ENCODE measurements at regions not wholly inside any gene's neighbourhood (a gene's known extent, or its start where the extent isn't known, plus 50 kb on each side); places are given as distances from the start of the nearest gene placed in this dataset.
"Not testable (repeated sequence)": the region's sequence is repeated elsewhere in the genome, so short reads cannot be mapped to it uniquely, and the experiment has no call there.

DNA sequence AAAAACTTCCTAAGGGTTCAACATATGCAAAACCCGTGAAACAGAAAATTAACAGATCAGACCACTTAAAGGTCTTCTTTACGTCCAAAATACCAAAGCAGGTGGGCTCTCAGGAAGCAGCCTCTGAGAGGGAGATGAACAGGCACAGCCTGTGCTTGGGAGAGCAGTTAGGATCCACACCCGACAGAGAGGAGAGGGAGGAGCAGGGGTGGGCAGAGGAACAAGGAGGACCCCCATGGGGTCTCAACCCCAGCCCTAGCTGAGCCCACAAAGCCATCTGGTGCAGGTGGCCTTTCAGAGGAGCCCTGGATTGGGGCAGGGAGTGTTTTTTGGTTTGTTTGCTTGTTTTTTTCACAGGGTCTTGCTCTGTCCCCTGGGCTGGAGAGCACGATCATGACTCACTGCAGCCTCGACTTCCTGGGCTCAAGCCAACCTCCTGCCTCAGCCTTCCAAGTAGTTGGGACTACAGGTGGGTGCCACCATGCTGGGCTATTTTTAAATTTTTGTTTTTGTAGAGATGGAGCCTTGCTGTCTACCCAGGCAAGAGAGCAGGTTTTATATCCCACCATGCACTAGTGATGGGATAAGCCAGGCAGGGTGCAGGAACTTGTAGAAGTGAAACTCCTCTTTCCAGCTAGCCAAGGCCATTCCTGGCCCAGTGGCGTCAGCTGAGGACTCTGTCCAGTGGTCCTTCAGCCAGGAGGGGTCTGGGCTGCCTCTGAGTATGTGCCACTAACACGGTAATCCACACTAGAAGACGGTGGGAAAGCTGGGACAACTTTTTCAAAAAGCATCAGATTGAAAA is 154.1 kb upstream of the HDAC4 start:
- DNase-seq (ENCODE audit: low read depth): no peak

DNA sequence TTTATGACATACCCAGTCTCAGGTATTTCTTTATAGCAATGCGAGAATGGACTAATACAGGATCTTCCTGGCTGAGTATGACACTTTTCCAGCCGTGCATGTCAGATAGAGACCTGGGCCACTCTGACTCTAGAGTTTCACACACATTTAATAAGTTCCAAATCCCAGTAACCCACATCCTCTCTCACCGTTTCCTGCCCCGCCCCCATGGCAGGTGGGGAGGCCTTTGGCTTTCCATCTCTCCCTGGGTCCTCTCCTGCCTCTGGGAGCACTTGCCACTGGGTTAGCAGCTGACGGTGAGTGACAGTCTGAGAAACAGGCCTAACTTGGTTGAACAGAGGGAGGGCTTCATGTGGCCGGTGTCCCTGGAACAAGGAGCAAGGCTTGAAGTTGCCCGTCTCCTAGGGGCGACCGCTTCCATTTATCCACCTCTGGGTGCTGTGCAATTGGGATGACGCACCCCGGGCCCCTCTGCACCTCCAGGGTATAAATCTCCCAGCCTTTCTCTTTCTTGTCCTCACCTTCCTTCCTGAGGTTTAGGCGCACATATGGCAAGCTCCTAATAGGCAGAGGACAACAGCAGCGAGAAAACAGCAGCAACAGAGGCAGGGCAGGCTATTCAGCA is 152.7 kb upstream of the HDAC4 start:
- no peak for DNase-seq (ENCODE audit: low read depth)

DNA sequence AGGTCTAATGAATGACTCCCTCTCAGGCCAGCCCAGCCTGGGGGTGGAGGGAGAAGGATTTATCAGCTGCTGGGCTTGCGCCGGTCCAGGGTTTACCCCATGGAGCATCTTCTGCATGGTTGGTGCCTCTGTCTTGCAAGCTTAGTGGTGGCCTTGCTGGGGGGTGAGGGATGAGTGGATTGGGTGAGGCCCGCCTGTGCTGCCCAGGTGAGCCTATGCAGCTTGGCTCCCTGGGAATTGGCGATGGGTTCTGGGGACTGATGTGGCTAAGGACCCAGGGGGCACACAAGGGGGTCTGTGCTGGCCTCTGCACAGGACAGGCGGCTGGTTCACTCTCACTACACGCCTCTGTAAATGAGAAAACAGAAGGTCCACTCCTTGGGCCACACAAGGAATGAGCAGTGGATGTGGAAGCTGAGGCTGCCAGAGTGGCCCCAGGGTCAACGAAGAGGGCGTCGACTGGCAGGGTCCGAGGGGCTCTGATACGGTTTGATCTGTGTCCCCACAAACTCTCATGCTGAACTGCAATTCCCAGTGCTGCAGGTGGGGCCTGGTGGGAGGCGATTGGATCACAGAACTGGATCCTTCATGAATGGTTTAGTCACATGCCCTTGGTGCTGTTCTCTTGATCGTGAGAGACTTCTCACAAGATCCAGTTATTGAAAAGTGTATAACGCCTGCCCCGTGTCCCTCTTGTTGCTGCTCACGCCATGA is 151.6 kb upstream of the HDAC4 start:
- DNase-seq (ENCODE audit: low read depth): no peak

DNA sequence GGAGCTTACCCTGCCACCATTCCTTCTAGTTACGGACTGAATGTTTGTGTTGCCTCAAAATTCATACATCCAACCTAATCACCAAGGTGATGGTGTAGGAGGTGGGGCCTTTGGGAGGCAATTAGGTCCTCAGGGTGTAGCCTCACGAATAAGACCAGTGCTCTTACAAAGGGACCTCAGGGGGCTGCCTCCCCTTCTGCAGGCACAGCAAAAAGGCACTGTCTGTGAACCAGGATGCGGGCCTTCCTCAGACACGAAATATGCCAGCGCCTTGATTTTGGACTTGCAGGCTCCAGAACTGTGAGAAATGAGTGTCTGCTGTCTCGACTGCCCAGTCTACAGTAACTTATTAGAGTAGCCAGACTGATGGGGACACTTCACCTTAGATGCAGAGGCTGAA is 150.4 kb upstream of the HDAC4 start:
- no peak for DNase-seq (ENCODE audit: low read depth)

DNA sequence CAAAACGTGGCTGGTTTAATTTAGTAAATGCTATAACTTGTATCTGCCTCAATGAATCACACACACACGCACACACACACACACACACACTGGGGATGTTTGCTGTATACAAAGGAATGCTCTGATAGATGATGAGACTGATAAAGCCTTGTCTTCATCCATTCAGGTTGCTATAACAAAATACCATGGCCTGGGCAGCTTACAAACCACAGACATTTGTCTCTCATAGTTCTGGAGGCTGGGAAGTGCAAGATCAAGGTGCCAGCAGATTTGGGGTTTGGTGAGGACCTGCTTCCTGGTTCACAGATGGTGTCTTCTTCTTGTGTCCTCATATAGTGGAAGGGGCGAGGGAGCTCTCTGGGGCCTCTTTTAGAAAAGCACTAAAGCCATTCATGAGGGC is 149.5 kb upstream of the HDAC4 start:
- no peak for DNase-seq (ENCODE audit: low read depth)

DNA sequence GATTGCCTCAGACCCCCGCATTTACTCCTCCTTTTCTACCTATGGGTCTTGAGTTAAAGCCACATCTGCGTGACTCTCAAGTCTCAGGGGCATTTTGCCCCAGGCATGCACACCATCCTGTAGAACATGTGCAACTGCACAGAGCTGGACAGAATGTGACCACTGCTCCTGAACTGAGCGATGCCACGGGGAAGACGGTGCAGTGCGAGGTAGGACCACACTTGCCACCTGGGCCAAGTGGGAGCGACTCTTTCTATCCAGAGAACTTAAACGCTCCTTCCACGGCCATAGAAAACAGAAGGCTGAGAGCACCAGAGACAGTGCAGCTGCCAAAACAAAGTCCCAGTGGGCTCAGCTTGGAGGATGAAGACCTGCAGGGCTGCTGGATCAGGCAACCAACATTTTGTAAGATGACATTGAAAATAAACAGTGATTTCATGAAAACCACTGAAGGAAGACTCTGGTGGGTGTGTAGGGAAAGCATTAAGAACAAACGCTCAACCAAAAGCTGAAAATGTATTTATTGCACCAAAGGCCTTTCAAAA is 149.0 kb upstream of the HDAC4 start:
- DNase-seq (ENCODE audit: low read depth): no peak

DNA sequence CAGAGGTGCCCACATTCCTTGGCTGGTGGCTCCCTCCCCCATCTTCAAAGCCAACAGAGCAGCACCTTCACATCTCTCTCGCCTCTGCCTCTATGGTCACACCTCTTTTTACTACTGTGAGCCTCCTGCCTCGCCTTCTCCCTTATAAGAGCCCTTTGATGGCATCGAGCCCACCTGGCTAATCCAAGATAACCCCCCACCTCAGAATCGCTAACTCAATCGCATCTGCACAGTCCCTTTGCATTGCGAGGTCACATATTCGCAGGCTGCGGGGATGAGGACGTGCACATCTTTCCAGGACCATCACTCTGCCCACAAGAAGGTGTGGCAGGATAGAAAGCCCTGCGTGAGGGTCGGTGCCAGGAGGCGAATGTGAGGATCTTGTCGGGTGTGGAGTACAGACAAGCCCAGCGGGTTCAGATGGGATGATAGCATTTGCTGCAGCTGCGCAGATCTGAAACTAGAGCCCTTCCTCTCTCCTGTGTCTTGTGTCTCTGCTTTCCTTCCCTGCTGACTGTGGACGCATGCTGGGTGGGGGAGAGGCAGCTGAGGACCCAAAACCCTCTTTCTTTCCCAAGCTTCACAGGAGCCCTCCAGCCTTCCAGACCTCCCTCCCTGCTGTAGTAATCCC is 148.3 kb upstream of the HDAC4 start:
- DNase-seq (ENCODE audit: low read depth): no peak

DNA sequence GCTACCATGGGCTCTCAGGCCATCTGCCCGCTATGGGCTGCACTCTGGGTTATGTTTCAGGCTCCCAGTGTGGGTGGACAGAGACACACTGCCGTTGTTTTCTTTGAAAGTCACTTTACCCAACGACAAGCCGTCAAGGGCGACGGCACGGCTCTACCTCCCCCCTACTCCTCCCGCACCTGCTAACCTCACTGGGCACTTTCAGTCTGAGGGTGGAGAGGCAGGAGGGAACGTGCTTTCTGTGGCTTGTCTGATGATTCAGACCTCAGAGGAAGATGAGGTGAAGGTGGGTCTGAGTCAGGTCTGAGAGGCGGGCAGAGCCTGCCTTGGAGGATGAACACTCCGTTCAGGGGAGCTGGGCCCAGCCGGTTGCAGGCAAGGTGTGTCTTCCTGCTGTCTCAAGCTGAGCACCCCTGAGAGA is 147.6 kb upstream of the HDAC4 start:
- DNase-seq (ENCODE audit: low read depth): no peak

DNA sequence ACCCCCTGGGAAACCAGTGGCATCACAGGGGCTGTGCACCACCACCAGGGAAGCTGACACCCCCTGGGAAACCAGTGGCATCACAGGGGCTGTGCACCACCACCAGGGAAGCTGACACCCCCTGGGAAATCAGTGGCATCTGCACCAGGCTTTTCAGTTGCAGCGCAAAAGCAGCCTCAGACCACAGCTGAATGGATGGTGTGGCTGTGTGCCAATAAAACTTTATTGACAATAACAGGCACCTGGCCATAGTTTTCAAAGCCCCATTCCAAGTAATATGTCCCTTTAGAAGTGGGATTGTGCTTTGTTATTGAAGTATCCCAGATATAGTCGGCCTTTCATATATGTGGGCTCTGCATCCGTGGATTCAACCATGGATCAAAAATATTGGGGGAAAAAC is 146.3 kb upstream of the HDAC4 start:
- not testable (repeated sequence) for DNase-seq (ENCODE audit: low read depth)

DNA sequence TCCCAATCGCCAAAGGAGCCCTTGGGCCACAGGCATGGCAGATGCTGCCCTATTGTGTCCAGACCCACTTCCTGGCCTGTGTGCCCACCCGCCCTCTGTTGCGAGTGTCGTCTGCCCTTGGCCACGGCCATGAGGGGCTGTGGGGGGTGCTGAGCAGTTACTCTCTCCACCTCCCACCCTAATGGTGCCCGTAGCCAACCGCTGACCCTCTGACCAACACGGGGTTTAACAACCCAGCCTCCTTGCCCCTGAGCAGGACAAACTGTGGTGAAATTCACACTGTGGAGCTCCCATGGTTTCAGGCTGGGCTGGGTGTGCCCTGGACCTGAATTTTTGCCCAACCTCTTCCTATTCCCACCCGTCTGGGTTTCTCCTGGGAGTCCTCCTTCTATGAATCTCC is 145.7 kb upstream of the HDAC4 start:
- DNase-seq (ENCODE audit: low read depth): no peak

DNA sequence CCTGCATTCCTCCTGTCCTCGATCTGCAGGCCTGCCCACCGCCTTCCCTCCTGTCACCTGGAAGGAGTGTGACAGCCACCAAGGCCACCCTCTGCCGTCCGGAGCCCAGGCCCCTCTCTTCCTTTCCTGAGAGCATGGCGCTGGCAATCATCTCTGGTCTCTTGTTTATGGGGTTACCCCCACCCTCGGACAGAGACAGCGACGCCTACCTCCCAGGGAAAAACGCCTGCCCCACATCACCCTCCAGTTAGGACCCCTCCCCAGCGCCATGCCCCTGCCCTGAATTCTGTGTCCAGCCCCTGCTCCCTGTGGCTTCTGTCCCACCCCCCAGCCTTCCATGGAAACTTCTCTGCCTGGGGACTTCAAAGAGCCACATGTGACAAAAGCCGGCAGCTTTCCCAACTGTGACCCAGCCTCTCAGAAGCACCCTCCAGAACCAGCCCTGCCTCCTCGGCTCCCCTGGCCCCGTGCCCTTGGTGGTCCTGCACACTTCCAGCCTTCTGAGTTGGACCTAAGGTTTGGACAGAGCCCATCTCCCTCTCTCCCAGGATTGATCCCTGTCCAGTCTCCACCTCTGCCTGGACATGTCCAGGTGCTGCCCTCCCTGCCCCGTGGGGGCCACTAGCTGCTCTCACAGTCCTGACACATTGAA is 145.0 kb upstream of the HDAC4 start:
- no peak for DNase-seq (ENCODE audit: low read depth)

DNA sequence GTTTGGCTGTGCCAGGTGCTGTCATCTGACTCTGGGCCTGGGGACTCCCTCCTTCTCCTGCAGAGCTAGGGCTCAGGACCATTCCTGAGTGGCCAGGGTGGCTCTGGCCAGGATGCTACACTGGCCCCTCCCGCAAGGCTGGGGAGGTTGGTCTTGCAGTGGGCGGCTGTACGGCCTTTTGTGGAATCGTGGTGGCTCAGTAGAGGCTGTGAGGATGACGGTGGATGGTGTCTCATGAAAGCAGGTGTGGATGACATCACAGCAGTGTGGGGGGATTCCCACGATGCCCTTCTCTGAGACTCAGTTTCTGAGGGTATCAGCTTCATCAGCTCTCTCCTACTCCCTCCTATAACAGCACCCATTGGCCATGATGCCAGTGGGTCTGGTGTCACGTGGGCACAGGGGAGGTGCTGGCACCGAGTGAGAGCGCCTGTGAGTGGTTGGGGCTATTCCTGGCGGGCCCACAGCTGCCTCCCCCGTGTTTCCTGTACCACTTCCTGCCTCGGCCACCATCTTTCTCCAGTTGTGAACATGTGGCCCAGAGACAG is 144.2 kb upstream of the HDAC4 start:
- DNase-seq (ENCODE audit: low read depth): no peak

DNA sequence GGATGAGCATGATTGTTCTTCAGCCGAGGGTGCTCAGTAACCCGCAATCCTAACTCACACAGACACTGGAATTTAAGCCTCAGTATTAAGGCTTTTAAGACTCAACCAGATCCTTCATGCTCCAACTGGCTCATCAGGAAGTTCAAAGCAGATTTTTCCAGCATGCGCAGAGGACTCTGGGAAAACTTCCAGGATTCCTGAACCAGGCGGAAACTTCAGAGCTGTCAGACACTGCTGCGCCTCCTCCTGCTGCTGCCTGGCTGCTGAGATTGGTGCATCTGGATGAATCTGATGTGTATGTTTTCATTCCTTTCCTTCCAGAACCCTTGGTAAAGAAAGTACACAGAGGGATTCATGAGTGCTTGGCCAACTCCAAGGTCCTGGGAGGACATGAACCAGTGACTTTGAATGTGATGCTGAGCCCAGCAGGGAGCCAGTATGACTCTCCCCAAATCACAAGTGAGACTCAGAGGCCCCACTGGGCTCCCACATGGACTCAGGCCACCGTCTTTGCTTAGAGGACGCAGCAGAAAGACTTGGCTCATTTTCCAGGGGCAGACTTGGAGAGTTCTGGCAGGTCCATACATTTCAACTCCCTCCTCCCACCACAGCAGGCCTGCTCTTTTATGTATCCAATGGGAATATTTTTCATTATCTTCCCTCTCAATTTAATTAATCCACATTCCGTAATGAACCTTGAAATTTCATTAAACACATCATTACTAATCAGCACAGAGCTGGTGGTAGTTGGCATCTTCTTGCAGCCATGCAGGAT is 143.5 kb upstream of the HDAC4 start:
- DNase-seq (ENCODE audit: low read depth): no peak

DNA sequence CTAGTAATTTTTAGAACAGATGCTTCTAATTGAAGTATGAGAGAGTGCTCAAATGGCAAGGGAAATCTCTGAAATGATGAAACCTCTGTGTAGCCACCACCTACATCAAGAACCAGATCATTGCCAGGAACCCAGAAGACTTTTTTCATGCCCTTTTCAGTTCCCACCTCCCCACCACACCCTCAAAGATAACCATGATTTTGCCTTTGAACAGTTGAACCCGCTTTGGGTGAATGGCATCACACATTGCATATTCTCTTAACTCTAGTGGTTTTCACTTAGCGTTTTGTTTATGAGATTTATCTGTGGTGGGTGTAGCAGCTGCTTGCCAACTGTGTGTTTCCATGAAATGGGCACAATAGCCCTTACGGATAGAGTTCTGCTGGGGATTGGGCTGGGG is 142.9 kb upstream of the HDAC4 start:
- no peak for DNase-seq (ENCODE audit: low read depth)

DNA sequence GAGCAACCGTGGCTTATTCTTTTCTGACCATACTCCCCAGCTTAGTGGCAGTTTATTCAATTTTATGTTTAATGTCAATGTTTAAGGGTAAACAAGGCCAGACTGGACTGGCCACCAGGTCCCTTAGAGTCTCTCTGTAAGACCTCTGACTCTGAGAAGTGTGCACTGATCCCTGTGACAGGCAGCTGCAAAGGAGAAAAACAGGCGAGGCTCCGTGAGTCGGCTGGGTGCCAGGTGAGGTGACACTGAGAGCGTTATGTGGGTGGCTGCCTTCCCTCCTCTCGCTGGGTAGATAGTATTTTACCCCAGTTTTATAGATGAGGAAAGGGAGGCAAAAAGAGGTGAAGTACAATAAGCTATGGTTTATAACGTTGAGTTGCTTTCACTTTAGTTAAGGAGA is 139.4 kb upstream of the HDAC4 start:
- DNase-seq (ENCODE audit: low read depth): no peak

DNA sequence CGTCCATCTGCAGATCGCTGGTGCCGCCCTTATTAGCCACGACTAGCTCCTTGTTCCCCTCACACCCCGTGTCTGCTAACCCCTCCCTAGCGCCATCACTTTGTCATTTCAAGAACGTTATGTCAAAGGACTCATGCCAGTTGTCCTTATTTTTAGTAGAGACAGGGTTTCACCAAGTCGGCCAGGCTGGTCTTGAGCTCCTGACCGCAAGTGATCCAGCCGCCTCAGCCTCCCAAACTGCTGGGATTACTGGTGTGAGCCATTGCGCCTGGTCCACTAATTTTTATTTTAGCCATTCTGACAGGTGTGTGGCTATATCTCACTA is 138.9 kb upstream of the HDAC4 start:
- no peak for DNase-seq (ENCODE audit: low read depth)

DNA sequence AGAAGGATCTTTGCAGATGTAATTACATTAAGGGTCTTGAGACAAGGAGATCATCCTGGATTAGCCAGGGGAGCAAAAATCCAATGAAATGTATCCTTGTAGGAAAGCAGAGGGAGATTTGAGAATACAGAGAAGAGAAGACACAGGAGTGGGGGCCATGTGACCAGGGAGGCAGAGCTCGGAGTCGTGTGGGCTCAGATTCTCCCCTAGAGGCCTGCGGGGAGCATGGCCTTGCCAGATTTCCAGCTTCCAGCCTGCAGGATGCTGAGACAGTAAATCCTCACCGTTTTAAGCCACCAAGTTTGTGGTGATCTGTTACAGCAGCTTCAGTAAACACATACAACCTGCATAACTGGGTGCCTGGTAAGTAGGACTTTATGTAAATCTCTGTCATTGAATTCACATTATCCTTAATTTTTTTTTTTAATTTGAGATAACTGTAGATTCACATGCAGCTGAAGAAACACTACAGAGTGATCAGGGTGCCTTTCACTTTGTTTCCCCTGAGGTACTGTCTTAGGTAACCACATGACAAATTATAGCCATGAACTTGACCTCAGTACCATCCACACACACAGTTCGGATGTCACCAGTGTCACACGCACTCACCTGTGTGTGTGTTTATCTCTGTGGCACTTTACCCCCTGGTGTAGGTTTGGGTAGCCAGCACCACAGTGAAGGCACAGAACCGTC is 138.4 kb upstream of the HDAC4 start:
- DNase-seq (ENCODE audit: low read depth): no peak

DNA sequence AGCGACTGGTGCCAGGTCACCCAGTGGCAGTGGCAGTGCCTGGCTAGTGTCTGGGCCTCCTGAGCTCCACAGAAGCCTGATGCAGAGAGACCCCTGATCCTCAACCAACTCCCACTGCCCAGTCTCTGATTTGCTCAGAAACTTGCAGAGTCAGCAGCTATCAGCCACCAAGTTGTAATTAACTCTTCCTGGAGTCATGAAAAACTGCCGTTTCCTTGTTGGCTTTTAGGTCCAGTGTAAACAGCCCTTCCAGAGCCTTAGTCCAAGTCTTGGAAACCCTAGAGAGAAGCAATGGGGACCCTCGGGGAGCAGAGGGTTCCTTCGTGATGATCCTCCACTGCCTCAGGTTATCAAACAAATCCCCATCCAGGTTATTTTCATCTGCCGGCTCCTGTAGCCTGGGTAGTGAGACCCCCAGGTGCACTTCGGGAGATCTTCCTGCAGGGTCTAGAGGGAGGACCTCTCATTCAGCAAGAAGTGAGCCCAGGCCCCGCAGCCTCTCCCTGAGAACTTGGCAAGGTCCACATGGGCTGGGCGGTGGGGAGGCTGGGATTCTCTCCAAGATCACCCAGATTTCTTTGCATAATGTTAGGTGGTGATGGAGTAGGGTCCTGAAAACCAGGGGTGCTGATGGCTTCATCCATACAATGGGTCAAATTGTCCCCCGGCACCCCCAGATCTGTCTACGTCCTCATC is 137.7 kb upstream of the HDAC4 start:
- DNase-seq (ENCODE audit: low read depth): no peak

DNA sequence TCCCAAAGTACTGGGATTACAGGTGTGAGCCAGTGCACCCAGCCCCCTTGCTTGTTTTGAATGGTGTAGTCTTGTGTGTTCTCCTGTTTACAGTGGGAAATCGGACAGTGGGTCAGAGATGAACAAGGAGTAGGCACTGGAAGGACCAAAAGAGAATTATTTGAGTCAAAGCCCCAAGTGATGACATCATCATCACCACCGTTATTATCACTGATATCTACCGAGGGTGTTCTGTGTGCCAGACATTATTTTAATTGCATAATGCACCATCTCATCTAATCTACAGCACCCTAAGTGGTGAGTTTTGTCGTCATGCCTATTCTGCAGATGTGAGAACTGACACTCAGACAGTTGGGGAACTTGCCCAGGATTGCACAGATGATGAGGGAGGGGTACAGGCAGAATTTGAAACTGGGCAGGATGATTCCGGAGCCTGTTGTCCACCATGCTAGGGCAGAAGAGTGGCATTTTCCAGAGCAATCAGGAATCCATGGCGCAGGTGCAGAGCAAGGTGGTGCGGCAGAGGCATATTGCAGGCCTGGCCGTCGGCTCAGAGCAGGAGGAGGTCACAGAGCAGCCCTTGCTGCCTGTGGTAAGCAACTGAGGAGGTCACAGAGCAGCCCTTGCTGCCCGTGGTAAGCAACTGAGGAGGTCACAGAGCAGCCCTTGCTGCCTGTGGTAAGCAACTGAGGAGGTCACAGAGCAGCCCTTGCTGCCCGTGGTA is 137.0 kb upstream of the HDAC4 start:
- no peak for DNase-seq (ENCODE audit: low read depth)
